HL-60 (cell line): ENCODE measurements at regions not wholly inside any gene's neighbourhood (a gene's known extent, or its start where the extent isn't known, plus 50 kb on each side); places are given as distances from the start of the nearest gene placed in this dataset.

Experiments
- DNase-seq, 2 experiments: peaks; one replicate each; pipeline ENCODE4 v3.0.0-alpha.2; 2010 to 2020; ENCODE audit warnings: low read depth in 1 of 2, low spot score in 1 of 2
- H3K27ac ChIP-seq: fragments of 250-450 bp; sonication (Bioruptor Pico); replicated peaks from 2 replicates; pipeline ENCODE4 v1.5.1; 2020; ENCODE audit warnings: mild to moderate bottlenecking, moderate library complexity
- H3K27me3 ChIP-seq: fragments of 250-450 bp; sonication (Bioruptor Pico); 2 replicates; pipeline ENCODE4 v1.5.1; 2021; ENCODE audit warnings: mild to moderate bottlenecking, moderate library complexity; ENCODE audit not compliant: insufficient read depth, poor library complexity, severe bottlenecking
- H3K4me3 ChIP-seq: replicated peaks from 2 replicates; pipeline ENCODE4 v1.5.1; 2011; ENCODE audit warnings: mild to moderate bottlenecking, control low read depth, low read length; ENCODE audit not compliant: insufficient read depth
- GABPA ChIP-seq: IDR thresholded peaks from 2 replicates; pipeline ENCODE4 v1.6.1; 2012; ENCODE audit warnings: low read depth
- POLR2AphosphoS5 ChIP-seq: IDR thresholded peaks from 2 replicates; pipeline ENCODE4 v1.6.1; 2012; ENCODE audit warnings: low read depth
- SPI1 ChIP-seq: IDR thresholded peaks from 2 replicates; pipeline ENCODE4 v1.6.1; 2012; ENCODE audit warnings: low read depth, mild to moderate bottlenecking, borderline replicate concordance
- TF ChIP-seq, protein P1 (sequence below): IDR thresholded peaks from one replicate; pipeline ENCODE4 v1.5.1; 2011; ENCODE audit warnings: low read length, control low read depth, inconsistent platforms; ENCODE audit not compliant: insufficient read depth
- TF ChIP-seq, protein P2 (sequence below): IDR thresholded peaks from 2 replicates; pipeline ENCODE4 v1.6.1; 2012; ENCODE audit warnings: low read depth; ENCODE audit not compliant: insufficient replicate concordance

- peaks cover 6% of the 10 kb centered on the region for H3K27me3 ChIP-seq
- no peak overlapping the region for H3K27ac ChIP-seq
- TF ChIP-seq GABPA (no peak), POLR2AphosphoS5 (no peak), SPI1 (no peak)
- TF ChIP-seq, protein P1, sequence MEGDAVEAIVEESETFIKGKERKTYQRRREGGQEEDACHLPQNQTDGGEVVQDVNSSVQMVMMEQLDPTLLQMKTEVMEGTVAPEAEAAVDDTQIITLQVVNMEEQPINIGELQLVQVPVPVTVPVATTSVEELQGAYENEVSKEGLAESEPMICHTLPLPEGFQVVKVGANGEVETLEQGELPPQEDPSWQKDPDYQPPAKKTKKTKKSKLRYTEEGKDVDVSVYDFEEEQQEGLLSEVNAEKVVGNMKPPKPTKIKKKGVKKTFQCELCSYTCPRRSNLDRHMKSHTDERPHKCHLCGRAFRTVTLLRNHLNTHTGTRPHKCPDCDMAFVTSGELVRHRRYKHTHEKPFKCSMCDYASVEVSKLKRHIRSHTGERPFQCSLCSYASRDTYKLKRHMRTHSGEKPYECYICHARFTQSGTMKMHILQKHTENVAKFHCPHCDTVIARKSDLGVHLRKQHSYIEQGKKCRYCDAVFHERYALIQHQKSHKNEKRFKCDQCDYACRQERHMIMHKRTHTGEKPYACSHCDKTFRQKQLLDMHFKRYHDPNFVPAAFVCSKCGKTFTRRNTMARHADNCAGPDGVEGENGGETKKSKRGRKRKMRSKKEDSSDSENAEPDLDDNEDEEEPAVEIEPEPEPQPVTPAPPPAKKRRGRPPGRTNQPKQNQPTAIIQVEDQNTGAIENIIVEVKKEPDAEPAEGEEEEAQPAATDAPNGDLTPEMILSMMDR = no peak
- TF ChIP-seq, protein P2, sequence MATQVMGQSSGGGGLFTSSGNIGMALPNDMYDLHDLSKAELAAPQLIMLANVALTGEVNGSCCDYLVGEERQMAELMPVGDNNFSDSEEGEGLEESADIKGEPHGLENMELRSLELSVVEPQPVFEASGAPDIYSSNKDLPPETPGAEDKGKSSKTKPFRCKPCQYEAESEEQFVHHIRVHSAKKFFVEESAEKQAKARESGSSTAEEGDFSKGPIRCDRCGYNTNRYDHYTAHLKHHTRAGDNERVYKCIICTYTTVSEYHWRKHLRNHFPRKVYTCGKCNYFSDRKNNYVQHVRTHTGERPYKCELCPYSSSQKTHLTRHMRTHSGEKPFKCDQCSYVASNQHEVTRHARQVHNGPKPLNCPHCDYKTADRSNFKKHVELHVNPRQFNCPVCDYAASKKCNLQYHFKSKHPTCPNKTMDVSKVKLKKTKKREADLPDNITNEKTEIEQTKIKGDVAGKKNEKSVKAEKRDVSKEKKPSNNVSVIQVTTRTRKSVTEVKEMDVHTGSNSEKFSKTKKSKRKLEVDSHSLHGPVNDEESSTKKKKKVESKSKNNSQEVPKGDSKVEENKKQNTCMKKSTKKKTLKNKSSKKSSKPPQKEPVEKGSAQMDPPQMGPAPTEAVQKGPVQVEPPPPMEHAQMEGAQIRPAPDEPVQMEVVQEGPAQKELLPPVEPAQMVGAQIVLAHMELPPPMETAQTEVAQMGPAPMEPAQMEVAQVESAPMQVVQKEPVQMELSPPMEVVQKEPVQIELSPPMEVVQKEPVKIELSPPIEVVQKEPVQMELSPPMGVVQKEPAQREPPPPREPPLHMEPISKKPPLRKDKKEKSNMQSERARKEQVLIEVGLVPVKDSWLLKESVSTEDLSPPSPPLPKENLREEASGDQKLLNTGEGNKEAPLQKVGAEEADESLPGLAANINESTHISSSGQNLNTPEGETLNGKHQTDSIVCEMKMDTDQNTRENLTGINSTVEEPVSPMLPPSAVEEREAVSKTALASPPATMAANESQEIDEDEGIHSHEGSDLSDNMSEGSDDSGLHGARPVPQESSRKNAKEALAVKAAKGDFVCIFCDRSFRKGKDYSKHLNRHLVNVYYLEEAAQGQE = no peak
- H3K4me3 ChIP-seq = no peak overlapping the region
- no peak for DNase-seq
Observed at GRCh38 chr13:97878431-97879375, 74.8 kb upstream of the IPO5 start.

DNA sequence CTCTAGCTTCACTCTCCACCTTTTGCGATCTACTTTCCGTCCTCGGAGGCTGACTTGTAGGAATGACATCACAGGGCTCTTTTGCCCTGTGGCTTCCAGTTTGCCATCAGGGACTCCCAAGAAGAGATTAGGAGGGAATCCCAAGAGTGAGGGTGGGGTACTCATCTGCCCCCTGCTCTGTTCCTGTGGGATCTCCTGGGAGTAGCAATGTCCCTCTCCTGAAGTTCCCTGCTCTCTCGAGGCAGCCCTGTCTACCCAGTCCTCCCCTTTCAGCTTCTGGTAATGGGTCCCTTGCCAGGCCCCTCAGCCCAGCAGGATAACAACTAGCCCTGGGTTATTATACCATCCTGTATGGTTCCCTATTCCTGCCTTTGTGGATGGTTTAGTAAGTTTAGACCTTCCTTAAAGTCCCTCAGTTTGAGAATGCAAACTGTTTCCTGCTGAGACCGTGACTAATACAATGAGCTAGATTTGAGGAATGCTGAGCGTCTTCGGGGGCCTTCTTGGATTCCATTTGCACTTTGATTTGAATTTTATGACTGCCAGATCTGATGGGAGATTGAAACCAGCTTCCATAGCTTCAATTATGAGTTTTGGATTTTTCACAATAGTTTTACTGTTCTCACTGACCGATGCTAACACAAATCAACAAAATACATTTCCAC, 73.7 kb upstream of the IPO5 start:
- DNase-seq = no peak
- H3K27me3 ChIP-seq = peaks cover 6% of the 10 kb centered on the region
- TF ChIP-seq, protein P1 = no peak
- TF ChIP-seq, protein P2 = no peak
- TF ChIP-seq GABPA (no peak), SPI1 (no peak), POLR2AphosphoS5 (no peak)
- H3K4me3 ChIP-seq = no peak overlapping the region
- no peak overlapping the region for H3K27ac ChIP-seq

- Histone ChIP-seq H3K27ac (no peak overlapping the region), H3K27me3 (peaks cover 5% of the 10 kb centered on the region), H3K4me3 (no peak overlapping the region)
- DNase-seq = no peak
- no peak for TF ChIP-seq POLR2AphosphoS5
- TF ChIP-seq, protein P1 = no peak
- TF ChIP-seq, protein P2 = no peak
- TF ChIP-seq GABPA = no peak
- no peak for TF ChIP-seq SPI1
Observed at GRCh38 chr13:97880311-97880675, 73.2 kb upstream of the IPO5 start.
